ENCODE measurements at regions not wholly inside any gene's neighbourhood (a gene's known extent, or its start where the extent isn't known, plus 50 kb on each side); places are given as distances from the start of the nearest gene placed in this dataset.
A peak's percentile ranks its signal among the peaks of the same experiment; 100 is the strongest.
"Not testable (repeated sequence)": the region's sequence is repeated elsewhere in the genome, so short reads cannot be mapped to it uniquely, and the experiment has no call there.

- no peak for DNase-seq
These were observed 618.6 kb upstream of the CPEB2 start for GRCh38 chr4:14383652-14384051.

- DNase-seq: no peak
These were observed 617.5 kb upstream of the CPEB2 start for GRCh38 chr4:14384824-14385223.

DNA sequence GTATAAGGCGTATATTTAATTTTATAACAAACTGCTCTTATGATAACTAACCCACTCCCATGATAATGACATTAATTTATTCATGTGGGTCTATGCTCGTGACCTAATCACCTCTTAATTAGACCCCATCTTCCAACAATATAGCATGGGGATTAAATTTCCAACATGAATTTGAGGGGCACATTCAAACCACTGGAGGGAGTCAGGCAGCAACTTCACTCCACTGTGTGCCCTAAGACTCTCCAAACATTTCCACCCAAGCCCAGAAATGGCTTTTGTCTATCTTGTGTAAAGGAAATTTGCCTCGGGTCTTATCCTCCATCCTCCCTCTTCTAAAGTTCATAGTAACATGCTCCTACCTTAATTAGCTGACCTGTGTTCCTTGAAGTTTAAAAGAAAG lies 616.1 kb upstream of the CPEB2 start:
- no peak for DNase-seq

DNA sequence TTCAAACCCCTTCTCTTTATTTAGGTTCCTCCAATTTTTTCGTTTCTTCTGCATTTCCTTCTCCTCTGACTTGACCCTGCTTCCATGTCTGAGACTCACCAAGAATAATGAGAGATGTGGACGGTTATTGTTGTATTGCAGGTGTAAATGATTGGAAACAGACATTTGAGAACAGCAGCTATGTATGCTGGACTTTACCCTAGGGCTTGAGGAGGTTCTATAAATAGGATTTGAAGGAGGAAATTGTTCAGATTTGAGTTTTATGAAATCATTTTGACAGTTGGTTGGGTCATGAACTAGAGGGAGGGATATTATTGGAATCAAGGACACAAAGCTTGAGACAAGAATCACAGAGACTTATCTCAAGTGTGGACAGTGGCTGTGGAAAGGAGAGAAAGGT lies 614.6 kb upstream of the CPEB2 start:
- DNase-seq: no peak

DNA sequence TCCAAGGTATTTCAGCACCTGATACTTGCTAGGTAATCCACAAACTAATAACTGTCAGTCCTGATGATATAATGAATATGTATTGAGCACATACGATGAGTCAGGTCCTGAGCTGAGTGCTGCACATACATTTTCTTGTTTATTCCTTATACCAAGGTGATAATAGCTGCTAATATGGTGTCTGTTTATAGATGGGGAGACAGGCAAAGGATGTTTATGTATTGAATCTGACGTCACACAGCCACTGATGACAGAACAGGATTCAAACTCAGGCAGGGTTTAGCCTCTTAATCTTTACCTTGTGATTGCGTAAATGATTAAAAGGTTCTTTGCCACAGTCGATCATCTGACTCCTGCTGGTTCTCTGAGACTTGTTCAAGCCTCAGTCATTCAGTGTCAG lies 609.9 kb upstream of the CPEB2 start:
- DNase-seq: no peak

DNA sequence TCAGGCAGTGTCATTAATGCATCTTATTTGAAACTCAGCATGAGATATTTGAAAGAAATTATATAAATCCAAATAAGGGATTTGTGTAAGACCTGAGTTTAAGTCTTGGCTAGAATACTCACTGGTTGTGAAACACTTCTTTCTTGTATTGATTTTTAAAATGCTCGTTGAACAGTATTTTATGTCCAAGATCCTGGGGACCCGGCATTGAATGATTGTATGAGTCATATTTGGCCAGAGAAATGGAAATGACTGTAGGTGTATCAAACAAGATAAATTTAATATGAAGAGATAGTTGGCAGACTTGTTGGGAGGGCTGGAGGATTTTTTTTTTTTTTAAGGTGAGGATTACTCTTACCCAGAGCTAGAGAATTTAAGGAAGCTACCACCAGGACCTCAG lies 606.1 kb upstream of the CPEB2 start:
- no peak for DNase-seq

DNA sequence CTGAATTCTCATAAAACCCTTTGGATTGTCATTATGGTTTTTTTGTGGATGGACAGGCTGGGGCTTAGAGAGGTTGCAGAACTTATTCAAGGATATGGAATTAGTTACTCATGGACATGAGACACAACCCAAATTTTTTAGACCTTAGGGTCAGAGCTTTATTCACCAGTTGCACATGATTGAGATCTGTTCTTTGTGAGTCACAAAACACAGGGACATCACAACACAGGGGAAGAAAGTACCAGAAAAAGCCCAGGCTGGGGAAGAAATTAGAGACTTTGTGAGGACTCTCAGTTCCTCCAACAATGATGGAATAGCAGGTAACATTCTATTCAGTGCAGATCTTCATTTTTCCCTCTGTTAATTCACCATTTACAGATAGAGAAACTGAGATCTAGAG lies 602.4 kb upstream of the CPEB2 start:
- no peak for DNase-seq

GRCh38 chr4:14400307-14400706 lies 602.0 kb upstream of the CPEB2 start:
- DNase-seq: no peak

DNA sequence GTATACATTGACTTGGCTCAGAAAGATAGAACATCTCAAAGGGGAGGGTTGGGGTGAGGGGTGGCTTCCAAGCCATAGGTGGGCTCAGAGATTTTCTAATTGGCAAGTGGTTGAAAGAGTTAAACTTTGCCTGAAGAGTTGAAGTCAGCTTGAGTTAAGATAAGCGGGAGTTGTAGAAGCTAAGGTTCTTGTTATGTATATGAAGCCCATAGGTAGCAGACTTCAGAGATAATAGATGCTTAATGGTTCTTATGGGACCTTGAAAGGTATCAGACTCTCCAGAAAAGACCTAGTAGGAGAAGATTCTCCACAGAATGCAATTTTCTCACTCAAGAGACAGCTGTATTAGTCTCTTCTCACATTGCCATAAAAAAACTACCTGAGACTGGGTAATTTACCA lies 599.1 kb upstream of the CPEB2 start:
- no peak for DNase-seq

DNA sequence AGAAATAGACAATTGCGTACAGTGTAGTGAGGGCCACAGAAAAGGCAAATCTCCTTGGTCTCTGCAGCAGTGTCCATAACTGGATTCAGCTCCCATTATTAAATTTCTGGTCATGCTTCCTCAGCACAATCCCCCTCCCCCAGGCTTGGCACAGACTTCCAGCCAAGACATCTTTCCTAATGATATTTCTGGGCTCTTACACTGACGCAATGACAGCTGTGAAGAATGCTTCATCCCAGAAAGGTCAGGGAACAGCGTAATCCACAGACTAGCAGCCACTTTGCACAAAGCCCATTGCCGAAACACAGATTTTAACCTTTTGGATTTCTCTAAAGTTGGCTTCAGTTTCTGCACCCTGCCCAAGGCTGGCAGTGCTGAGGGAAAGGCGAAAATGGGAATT lies 597.6 kb upstream of the CPEB2 start:
- DNase-seq: peak in 4 of 14 donors; percentile 2 to 47 (median 16)

DNA sequence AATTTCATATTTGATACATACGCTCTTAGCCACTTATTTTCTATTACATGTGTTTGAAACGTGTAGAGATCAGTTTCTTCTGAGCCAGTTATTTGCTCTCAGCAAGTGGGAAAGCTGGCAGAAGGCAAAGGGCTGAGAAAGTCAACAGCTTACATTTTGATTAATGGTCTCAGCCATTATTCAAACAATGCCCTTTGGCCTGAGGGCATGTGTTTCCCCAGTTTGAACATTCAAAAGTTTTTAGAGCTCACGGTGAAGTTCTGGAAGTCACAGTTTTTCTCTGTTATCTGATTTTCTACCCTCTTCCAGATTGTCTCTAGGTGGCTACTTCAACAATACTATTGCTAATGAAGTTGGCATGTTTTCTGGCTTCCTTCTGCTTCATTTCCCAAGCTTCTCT lies 591.8 kb upstream of the CPEB2 start:
- DNase-seq: no peak

DNA sequence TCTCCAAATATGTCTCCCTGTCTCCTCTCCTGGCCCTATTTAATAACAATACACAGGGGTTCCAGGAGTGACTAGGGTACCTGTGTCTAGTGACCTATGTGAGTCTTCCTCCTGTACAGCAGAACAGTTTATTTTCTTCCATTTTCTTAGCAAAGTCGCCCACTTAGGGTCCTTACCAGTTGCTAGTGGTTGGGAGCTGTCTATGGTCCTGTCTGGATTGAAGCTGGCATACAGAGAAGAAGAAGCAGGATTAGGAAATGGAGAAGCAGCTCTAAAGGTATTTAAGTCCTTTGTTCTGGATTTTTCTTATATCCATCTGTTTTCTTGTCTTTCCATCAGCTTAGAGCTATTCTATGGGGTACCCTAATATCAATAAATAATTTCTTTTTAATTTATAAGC lies 587.1 kb upstream of the CPEB2 start:
- no peak for DNase-seq

GRCh38 chr4:14419516-14419915 lies 582.8 kb upstream of the CPEB2 start:
- DNase-seq: no peak

GRCh38 chr4:14426297-14426696 lies 576.0 kb upstream of the CPEB2 start:
- not testable (repeated sequence) for DNase-seq

GRCh38 chr4:14428125-14428524 lies 574.2 kb upstream of the CPEB2 start:
- DNase-seq: no peak

GRCh38 chr4:14431155-14432134 lies 570.8 kb upstream of the CPEB2 start:
- DNase-seq: no peak

DNA sequence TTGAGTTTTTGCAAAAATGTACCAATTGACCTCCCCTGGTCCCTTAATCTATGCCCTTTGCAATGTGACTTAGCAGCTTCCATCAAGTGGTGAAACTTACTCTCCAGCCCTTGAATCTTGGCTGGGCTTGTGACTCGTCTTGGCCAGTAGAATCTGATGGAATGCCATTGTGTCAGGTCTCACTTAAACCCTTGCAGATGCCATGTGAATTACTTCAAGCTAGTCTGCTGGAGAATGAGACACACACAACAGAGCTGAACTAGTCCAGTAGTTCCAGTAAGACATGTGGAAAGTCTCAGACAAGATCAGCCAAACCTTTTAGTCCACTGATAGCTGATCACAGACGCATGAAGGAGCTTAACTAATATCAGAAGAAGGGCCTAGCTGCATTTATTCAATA lies 567.8 kb upstream of the CPEB2 start:
- no peak for DNase-seq

DNA sequence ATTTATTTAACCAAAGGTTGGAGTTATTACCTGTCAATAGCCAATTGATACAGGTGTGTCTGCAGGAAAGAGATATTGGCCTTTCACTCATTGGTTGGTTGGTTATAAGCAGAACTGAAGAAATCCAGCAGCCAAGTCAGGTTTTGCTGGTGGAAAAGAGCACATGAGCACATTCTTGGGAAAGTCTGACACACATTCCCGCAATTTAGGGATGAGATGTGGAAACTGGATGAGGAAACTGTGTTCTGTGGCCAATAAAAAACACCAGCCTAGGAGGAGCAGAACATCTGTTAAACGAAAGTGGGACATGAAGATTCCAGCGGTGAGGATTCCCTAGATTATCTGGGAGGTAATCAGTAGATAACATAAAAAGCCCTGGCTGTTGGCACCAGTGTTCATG lies 567.4 kb upstream of the CPEB2 start:
- DNase-seq: no peak

DNA sequence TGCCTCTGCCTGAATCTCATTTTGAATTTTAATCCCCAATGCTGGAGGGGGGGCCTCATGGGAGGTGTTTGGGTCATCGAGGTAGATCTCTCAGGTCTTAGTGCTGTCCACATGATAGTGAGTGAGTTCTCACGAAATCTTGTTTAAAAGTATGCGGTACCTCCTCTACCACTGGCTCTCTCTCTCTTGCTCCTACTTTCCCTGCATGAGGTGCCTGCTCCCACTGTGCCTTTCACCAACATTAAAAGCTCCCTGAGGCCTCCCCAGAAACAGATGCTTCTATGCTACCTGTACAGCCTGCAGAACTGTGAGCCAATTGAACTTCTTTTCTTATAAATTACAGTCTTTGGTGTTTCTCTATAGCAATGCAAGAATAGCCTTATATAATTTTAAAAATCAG lies 560.7 kb upstream of the CPEB2 start:
- no peak for DNase-seq

DNA sequence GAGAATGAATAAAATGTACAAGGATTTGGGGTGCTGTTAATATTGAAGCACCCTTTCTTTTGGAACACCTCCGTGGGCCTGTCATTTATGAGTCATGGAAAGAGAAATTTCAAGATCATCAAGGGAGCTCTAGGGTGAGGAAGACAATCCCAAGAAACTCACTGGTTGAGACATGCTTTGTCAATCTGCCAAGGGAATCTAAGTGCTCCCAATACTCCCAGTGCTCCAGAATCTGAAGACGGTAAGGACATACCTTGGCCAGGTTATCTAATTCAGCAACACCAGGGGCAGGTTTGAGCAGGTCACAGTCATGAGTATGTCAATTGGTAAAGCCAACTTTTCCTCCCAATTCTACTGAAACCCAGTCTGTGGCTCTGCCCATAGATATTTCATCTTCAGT lies 556.4 kb upstream of the CPEB2 start:
- no peak for DNase-seq

- no peak for DNase-seq
These were observed 556.0 kb upstream of the CPEB2 start for GRCh38 chr4:14446311-14446710.

DNA sequence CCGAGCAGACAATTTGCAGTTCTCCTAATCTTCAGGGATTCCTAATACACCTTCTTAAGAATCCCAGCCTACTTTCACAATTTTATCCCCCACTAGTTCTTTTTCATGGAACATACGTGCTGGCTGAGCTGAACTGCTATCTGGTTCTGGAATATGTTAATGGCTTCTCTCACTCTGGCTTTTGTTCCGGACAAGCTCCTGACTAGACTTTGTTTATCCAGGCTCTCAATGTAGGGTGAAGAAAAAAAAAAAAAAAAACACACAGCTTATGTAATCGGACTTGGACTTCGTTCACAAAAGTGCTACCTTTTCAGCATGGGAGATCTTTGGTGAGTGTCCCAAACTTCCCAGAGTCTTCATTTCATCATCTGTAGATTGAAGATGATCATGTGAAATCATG lies 555.4 kb upstream of the CPEB2 start:
- no peak for DNase-seq

DNA sequence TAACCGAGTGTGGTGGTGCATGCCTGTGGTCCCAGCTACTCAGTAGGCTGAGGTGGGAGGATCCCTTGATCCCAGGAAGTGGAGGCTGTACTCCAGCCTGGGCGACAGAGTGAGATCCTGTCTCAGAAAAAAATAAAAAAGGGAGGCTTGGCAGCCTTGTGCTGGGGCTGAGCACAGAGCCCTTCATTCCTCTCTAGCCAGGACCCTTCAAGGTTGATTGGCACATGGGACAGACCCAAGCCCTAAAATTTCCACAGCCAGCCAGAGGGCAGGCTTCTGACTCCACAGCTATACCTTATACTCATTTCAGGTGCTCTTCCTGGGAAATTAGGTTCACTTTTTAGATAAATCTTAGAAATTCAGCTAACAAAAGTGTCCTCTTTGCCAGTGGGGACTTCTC lies 553.0 kb upstream of the CPEB2 start:
- no peak for DNase-seq

- no peak for DNase-seq
These were observed 550.3 kb upstream of the CPEB2 start for GRCh38 chr4:14452001-14452400.

GRCh38 chr4:14452764-14453163 lies 549.5 kb upstream of the CPEB2 start:
- no peak for DNase-seq
